Panc1 (cell line): ENCODE measurements at regions not wholly inside any gene's neighbourhood (a gene's known extent, or its start where the extent isn't known, plus 50 kb on each side); places are given as distances from the start of the nearest gene placed in this dataset.

Source experiments
- ATAC-seq: fragments of 200-7000 bp; cut with Tn5 transposase; 2 replicates; pipeline ENCODE4 v1.9.1; 2020; ENCODE audit warnings: mild to moderate bottlenecking, moderate library complexity
- BruUV-seq: library from RNA; stranded (reverse); fragments of 400-500 nt; replicated peaks from 2 replicates; lab custom pipeline; 2021; lab: Mats Ljungman, UMichigan
- CTCF ChIA-PET: fragments of 300-600 bp; sonication (Branson Sonifier 250); formaldehyde crosslinking; loops from one replicate; lab custom pipeline; 2022; ENCODE audit warnings: antibody characterized with exemption; lab: Charles Lee
- POLR2A ChIA-PET: fragments of 300-600 bp; sonication (Branson Sonifier 250); formaldehyde crosslinking; loops from one replicate; lab custom pipeline; 2022; ENCODE audit warnings: antibody characterized with exemption; lab: Charles Lee
- DNase-seq: peaks from one replicate; pipeline ENCODE4 v3.0.0-alpha.2; 2010; ENCODE audit warnings: low read depth, low spot score
- H3K27ac ChIP-seq: 2 replicates; pipeline ENCODE4 v1.5.1; 2011; ENCODE audit warnings: mild to moderate bottlenecking, low read length, inconsistent platforms
- H3K27me3 ChIP-seq: fragments of 200-500 bp; sonication (Bioruptor generic); 2 replicates; pipeline ENCODE4 v1.6.0; 2014; ENCODE audit warnings: low read length, inconsistent platforms; ENCODE audit not compliant: control insufficient read depth, insufficient read depth
- H3K36me3 ChIP-seq: fragments of 200-500 bp; sonication (Bioruptor generic); 2 replicates; pipeline ENCODE4 v1.5.1; 2014; ENCODE audit warnings: inconsistent platforms, mild to moderate bottlenecking, low read length, moderate library complexity; ENCODE audit not compliant: control insufficient read depth, insufficient read depth
- H3K4me1 ChIP-seq: 2 replicates; pipeline ENCODE4 v1.5.1; 2011; ENCODE audit warnings: inconsistent platforms, mild to moderate bottlenecking, low read length, moderate library complexity; ENCODE audit not compliant: control insufficient read depth, insufficient read depth
- H3K4me3 ChIP-seq, 2 experiments: 2 replicates each; pipeline ENCODE4 v1.5.1; 2011 to 2012; ENCODE audit warnings: low read depth in 2 of 2, low read length in 2 of 2, mild to moderate bottlenecking in 2 of 2, inconsistent platforms in 1 of 2, moderate library complexity in 1 of 2
- H3K9me3 ChIP-seq: fragments of 200-500 bp; sonication (Bioruptor generic); 2 replicates; pipeline ENCODE4 v1.5.1; 2014; ENCODE audit warnings: low read depth, mild to moderate bottlenecking, inconsistent platforms, low read length, moderate library complexity; ENCODE audit not compliant: control insufficient read depth, insufficient read depth
- CTCF ChIP-seq: fragments of 450-650 bp; IDR thresholded peaks from 2 replicates; pipeline ENCODE4 v1.5.1; 2017; ENCODE audit warnings: mild to moderate bottlenecking
- POLR2AphosphoS5 ChIP-seq: IDR thresholded peaks from 2 replicates; pipeline ENCODE4 v1.6.1; 2012; ENCODE audit warnings: mild to moderate bottlenecking, low read depth, low read length, moderate library complexity
- REST ChIP-seq, 2 experiments: IDR thresholded peaks; 2 replicates each; pipeline ENCODE4 v1.6.1; 2011 to 2012; ENCODE audit warnings: low read depth in 2 of 2, control low read depth in 1 of 2, low read length in 1 of 2, mild to moderate bottlenecking in 1 of 2, moderate library complexity in 1 of 2; ENCODE audit not compliant: insufficient read depth in 1 of 2
- SIN3A ChIP-seq: IDR thresholded peaks from 2 replicates; pipeline ENCODE4 v1.6.1; 2012; ENCODE audit warnings: low read depth, mild to moderate bottlenecking, low read length, moderate library complexity, borderline replicate concordance; ENCODE audit not compliant: insufficient read depth
- TCF7L2 ChIP-seq: IDR thresholded peaks from 2 replicates; pipeline ENCODE4 v1.6.1; 2011; ENCODE audit warnings: mild to moderate bottlenecking, low read depth, low read length, inconsistent platforms
- in situ Hi-C: cut with HindIII; loops from 2 replicates; pipeline ENCODE4 v1.10.0; 2016; ENCODE audit warnings: low sequenced_read_pairs, low pct_unique_long_range_greater_than_20kb
- intact Hi-C: fragments of 100-400 bp; cut with micrococcal nuclease; formaldehyde crosslinking; loops from one replicate; pipeline ENCODE4 v1.10.0; 2022; ENCODE audit not compliant: unreplicated experiment

GRCh38 chr21:17693801-17694200, 81.1 kb upstream of the BTG3 start:
- DNase-seq: no peak
- intact Hi-C loops (no loop called here), in situ Hi-C loops (no loop called here)
- Histone ChIP-seq H3K9me3 (no peaks in the 10 kb centered on the region), H3K27me3 (no peaks in the 10 kb centered on the region), H3K4me1 (peaks cover 12% of the 10 kb centered on the region), H3K4me3 (no peak overlapping the region), H3K27ac (no peak overlapping the region), H3K36me3 (no peaks in the 10 kb centered on the region)
- ChIA-PET POLR2A (no interaction called here), CTCF (no interaction called here)
- ATAC-seq: no peak
- TF ChIP-seq TCF7L2 (no peak), SIN3A (no peak), CTCF (no peak)
- BruUV-seq: no TSS peak

GRCh38 chr21:17690078-17690494, 77.4 kb upstream of the BTG3 start:
- ATAC-seq: peak; percentile 53
- peak overlapping the region; percentile 71 for H3K27ac ChIP-seq
- H3K4me1 ChIP-seq: peaks cover 12% of the 10 kb centered on the region
- DNase-seq: no peak
- CTCF ChIA-PET: no interaction called here
- no peak for TF ChIP-seq SIN3A
- TF ChIP-seq POLR2AphosphoS5: no peak
- TF ChIP-seq REST (IDR thresholded peaks at IDR 0.05; ENCODE audit: insufficient read depth in 1 of 2, low read depth in 2 of 2, low read length in 1 of 2): no peak
- no peak for TF ChIP-seq TCF7L2
- TF ChIP-seq CTCF: no peak
- no TSS peak for BruUV-seq
- POLR2A ChIA-PET: no interaction called here
- in situ Hi-C loops: no loop called here
- H3K4me3 ChIP-seq: no peak overlapping the region
- intact Hi-C loops: no loop called here
- H3K27me3 ChIP-seq: no peaks in the 10 kb centered on the region
- H3K9me3 ChIP-seq: no peaks in the 10 kb centered on the region
- H3K36me3 ChIP-seq: no peaks in the 10 kb centered on the region
